Subcutaneous abdominal adipose tissue (tissue), 5 donors: ENCODE measurements at regions not wholly inside any gene's neighbourhood (a gene's known extent, or its start where the extent isn't known, plus 50 kb on each side); places are given as distances from the start of the nearest gene placed in this dataset.

Experiments
- H3K27ac ChIP-seq: one replicate; pipeline ENCODE4 v1.7.0; 2013; ENCODE audit warnings: low read depth, mild to moderate bottlenecking, inconsistent platforms, low read length, moderate library complexity
- H3K27me3 ChIP-seq, 5 donors: one replicate each; pipeline ENCODE4 v1.7.0; 2013; ENCODE audit warnings: low read length in 5 of 5, inconsistent platforms in 1 of 5; ENCODE audit not compliant: control insufficient read depth in 5 of 5, insufficient read depth in 4 of 5
- H3K36me3 ChIP-seq, 5 donors: one replicate each; pipeline ENCODE4 v1.7.0; 2013; ENCODE audit warnings: low read length in 5 of 5; ENCODE audit not compliant: control insufficient read depth in 5 of 5, insufficient read depth in 5 of 5
- H3K4me1 ChIP-seq, 5 donors: one replicate each; pipeline ENCODE4 v1.7.0; 2013; ENCODE audit warnings: low read length in 5 of 5, mild to moderate bottlenecking in 3 of 5, moderate library complexity in 1 of 5; ENCODE audit not compliant: control insufficient read depth in 5 of 5, insufficient read depth in 5 of 5
- H3K4me3 ChIP-seq, 5 donors: one replicate each; pipeline ENCODE4 v1.7.0; 2013; ENCODE audit warnings: low read length in 5 of 5, low read depth in 1 of 5
- H3K9ac ChIP-seq, 5 donors: one replicate each; pipeline ENCODE4 v1.7.0; 2013; ENCODE audit warnings: low read length in 5 of 5, mild to moderate bottlenecking in 4 of 5, moderate library complexity in 3 of 5
- H3K9me3 ChIP-seq, 5 donors: one replicate each; pipeline ENCODE4 v1.7.0; 2013; ENCODE audit warnings: low read length in 5 of 5; ENCODE audit not compliant: control insufficient read depth in 5 of 5
- donor health status: healthy.
- donor health status: healthy.
- donor health status: healthy.
- donor health status: healthy.
- donor health status: healthy.

DNA sequence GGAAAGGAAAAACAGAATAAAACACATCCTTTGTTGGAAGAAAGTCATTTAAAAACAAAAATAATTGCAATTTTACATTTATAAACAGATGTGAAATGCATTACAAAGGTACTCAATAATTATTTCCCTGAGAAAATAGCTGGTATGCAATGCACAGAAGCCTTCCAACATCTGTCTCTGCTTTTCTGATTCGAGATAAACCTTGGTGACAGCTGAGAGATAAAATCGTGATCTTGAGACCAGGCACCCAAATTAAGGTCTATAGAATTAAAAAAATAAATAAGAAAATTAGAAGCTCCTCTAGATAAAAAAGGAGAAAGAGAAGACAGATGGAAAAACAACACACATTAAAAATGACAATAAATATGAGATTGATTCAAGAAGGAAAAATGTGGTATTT, 544.0 kb downstream of the SPRY1 start:
- H3K9ac ChIP-seq = no peak overlapping the region
- no peaks in the 10 kb centered on the region for H3K36me3 ChIP-seq
- H3K9me3 ChIP-seq = no peaks in the 10 kb centered on the region
- no peak overlapping the region for H3K4me3 ChIP-seq
- no peak overlapping the region for H3K27ac ChIP-seq
- no peaks in the 10 kb centered on the region for H3K27me3 ChIP-seq
- H3K4me1 ChIP-seq = peaks cover 0 to 3% (median 0%) of the 10 kb centered on the region in 5 donors

DNA sequence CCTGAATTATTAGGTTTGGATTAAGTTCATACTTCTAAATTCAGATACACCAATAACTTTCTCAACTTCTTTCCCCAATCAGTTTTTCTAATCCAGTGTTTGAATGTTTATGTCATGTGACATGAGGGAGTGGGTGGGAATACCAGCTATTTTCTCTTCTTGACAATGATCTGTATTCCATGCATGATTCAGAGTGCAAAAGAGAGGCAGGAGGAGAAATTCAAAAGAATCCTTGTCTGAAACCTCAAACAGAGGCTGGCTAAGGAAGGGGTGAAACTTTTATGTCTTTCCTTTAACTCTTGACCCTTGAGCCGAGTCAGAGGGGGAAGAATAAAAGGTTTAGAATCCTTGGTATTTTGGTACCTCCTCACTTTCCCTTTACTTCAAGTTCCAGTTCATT, 544.7 kb downstream of the SPRY1 start:
- Histone ChIP-seq H3K4me3 (no peak overlapping the region), H3K27me3 (no peaks in the 10 kb centered on the region), H3K9me3 (no peaks in the 10 kb centered on the region), H3K4me1 (peaks cover 0 to 3% (median 0%) of the 10 kb centered on the region in 5 donors), H3K27ac (no peak overlapping the region), H3K9ac (no peak overlapping the region), H3K36me3 (no peaks in the 10 kb centered on the region)

DNA sequence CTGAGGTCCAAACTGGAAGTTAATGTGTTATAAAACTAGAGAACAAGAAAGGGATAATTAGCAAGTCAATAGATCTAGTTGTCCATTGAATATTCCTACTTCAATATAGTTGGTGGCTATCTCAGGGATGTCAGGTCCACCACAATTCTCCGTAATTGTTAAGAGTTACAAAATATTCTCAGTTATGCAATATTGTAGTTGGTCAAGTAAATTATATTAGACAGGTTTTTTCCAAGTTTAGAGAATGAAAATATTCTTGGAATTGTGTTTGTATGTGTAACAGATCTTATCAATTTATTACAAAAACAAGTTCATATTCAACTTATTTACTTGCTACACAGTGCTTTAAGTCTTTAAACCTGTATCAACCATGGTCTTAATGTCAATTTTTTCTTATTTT, 547.4 kb downstream of the SPRY1 start:
- Histone ChIP-seq H3K9me3 (no peaks in the 10 kb centered on the region), H3K4me3 (no peak overlapping the region), H3K4me1 (no peaks in the 10 kb centered on the region), H3K36me3 (no peaks in the 10 kb centered on the region), H3K27ac (no peak overlapping the region), H3K27me3 (no peaks in the 10 kb centered on the region), H3K9ac (no peak overlapping the region)

DNA sequence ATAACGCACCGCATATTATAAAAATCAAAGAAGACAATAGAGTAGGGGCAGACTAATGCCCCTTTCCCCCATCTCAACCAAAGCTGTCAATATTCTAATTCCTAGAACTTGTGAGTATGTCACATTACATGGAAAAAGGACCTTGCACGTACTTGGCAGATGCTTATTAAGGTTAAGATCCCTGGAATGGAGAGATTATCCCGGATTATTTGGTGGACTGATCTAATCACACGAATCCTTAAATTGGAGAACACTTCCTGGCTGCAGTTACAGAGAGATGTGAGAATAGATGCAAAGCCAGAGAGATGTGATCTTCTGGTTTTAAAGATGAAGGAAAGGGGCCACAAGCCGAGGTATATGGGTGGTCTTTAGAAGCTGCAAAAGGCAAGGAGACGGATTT, 548.7 kb downstream of the SPRY1 start:
- Histone ChIP-seq H3K4me3 (no peak overlapping the region), H3K27me3 (no peaks in the 10 kb centered on the region), H3K27ac (no peak overlapping the region), H3K9me3 (no peaks in the 10 kb centered on the region), H3K36me3 (no peaks in the 10 kb centered on the region), H3K9ac (no peak overlapping the region), H3K4me1 (no peaks in the 10 kb centered on the region)

DNA sequence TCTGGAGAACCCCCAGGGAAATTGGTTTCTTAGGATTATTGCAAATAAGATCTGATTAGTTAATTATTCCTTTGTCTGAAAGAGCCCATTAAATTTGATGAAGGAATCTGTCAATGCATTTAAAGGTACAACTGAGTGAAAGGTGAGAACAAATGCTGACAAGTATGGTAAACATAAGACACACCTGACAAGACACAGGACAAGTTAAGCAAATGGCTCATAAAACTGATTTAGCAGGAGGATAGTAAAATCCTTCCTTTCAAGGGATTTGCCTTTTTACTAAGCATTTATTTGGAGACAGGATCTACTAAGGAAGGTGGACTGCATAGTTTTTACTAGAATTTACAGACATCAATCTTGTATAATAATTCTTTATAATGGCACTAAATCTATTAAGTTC, 553.9 kb downstream of the SPRY1 start:
- Histone ChIP-seq H3K36me3 (no peaks in the 10 kb centered on the region), H3K27ac (no peak overlapping the region), H3K4me1 (no peaks in the 10 kb centered on the region), H3K9me3 (no peaks in the 10 kb centered on the region), H3K27me3 (no peaks in the 10 kb centered on the region), H3K4me3 (no peak overlapping the region), H3K9ac (no peak overlapping the region)

DNA sequence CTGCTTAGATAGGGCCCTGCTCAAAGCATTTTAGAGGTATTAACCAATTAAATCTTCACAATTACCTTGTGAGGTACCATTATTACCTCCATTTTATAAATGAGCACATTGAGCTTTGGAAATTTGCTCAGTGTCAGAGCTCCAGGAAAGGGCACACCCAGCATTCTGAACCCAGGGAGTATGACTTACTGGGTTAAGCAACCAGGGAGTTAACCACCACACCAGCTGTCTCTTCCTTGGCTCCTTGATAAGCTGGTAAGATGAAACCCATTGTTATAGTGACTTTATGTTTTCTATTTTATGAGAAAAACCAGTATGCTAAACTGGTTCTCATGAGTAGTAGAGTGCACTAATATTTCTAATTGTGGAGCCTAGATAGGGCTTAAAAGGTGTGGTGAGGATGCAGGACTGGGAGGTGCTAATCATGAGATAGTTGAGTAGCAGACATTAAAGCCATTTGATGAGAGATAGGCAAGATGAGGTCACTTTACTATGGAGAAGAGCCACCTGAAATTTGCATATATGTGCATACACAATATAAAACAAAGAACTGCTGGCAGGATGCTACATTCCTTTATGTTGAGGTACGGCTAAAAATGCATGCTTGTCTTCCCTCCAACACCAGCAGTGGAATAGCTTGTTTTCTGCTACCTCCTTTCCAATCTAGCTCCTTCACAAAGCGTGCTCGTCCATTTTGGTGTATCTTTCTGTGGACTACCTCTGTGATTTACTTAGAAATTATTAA, 556.1 kb downstream of the SPRY1 start:
- Histone ChIP-seq H3K4me3 (no peak overlapping the region), H3K27ac (no peak overlapping the region), H3K9me3 (no peaks in the 10 kb centered on the region), H3K9ac (no peak overlapping the region), H3K27me3 (no peaks in the 10 kb centered on the region), H3K4me1 (no peaks in the 10 kb centered on the region), H3K36me3 (no peaks in the 10 kb centered on the region)

DNA sequence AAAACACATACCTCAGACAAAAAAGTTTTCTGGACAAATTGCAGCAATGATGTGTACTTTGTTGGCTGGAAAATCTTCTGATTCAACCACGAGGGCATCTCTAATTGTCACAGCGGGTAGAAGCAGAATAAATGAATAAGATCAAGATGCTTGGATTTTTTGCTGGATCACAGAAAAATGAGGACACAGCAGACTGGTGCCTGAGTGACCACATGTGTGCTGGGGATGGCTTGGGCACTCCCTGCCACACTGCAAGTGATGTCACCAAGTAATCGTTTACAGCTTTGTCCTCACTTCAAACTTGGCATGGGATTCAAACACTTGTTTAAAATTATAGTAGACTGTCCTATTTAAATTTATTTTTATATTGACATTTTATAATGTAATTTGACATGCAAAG, 557.0 kb downstream of the SPRY1 start:
- H3K4me3 ChIP-seq = no peak overlapping the region
- H3K4me1 ChIP-seq = no peaks in the 10 kb centered on the region
- H3K27me3 ChIP-seq = no peaks in the 10 kb centered on the region
- no peaks in the 10 kb centered on the region for H3K9me3 ChIP-seq
- no peak overlapping the region for H3K27ac ChIP-seq
- no peak overlapping the region for H3K9ac ChIP-seq
- H3K36me3 ChIP-seq = no peaks in the 10 kb centered on the region

DNA sequence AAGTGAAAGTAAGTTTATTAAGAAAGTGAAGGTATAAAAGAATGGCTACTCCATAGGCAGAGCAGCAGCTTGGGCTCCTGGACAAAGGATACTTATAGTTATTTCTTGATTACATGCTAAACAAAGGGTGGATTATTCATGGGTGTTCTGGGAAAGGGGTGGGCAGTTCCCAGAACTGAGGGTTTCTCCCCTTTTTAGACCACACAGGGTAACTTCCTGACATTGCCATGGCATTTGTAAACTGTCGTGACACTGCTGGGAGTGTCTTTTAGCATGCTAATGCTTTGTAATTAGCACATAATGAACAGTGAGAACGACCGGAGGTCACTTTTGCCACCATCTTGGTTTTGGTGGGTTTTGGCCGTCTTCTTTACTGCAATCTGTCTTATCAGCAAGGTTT, 557.6 kb downstream of the SPRY1 start:
- Histone ChIP-seq H3K9ac (no peak overlapping the region), H3K9me3 (no peaks in the 10 kb centered on the region), H3K27ac (no peak overlapping the region), H3K4me1 (no peaks in the 10 kb centered on the region), H3K36me3 (no peaks in the 10 kb centered on the region), H3K27me3 (no peaks in the 10 kb centered on the region), H3K4me3 (no peak overlapping the region)

DNA sequence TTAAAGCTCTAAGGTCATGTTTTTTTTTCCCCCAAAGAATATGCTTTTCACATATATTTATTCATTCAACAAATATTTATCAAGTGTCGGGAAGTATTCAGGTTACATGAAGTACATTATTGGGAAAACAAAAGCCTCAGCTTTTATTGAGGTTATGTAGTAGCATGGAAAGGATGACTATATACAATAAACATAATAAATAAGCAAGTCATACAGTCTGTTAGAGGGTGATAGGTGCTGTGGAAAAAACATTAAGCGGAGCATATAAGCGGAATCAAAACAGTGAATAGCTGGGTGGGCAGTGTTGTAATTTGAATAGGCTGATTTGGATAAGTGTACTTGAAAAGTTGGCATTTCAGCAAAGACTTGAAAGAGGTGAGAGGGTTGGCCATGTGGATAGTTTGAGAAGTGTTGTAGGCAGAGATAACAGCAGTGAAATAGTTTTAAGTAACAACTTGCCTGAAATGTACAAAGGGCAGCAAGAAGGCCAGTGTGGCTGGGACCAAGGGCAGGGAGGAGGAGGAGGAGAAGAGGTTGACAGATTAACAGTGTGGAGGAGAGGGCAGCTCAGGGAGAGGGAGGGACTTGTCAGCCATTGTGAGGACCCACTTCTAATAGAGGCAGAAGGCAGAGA, 558.7 kb downstream of the SPRY1 start:
- no peak overlapping the region for H3K4me3 ChIP-seq

DNA sequence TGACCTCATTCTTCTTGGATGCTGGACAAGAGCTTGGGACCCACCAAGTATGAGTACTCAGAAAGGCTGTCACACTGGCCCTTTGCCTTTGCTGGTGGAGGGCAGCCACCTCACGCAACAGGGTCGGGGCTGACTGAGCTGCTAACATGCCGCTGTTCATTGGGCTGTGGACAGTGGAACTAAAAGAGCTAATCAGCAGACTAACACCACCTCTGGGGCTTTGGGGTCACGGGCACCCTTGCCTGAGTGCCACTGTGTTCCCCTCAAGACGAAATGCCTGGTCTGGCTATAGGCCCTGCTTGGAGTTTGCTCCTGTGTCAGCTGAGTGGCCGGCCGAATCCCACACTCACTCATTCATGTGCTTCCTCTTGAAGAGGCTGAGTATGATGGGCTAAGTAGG, 559.6 kb downstream of the SPRY1 start:
- no peaks in the 10 kb centered on the region for H3K9me3 ChIP-seq
- H3K4me1 ChIP-seq = no peaks in the 10 kb centered on the region
- H3K9ac ChIP-seq = no peak overlapping the region
- H3K27me3 ChIP-seq = no peaks in the 10 kb centered on the region
- no peaks in the 10 kb centered on the region for H3K36me3 ChIP-seq
- no peak overlapping the region for H3K4me3 ChIP-seq
- no peak overlapping the region for H3K27ac ChIP-seq

More for the DNA sequence above, 558.7 kb downstream of the SPRY1 start:
- Histone ChIP-seq H3K9ac (no peak overlapping the region), H3K27ac (no peak overlapping the region), H3K27me3 (no peaks in the 10 kb centered on the region), H3K9me3 (no peaks in the 10 kb centered on the region), H3K36me3 (no peaks in the 10 kb centered on the region), H3K4me1 (no peaks in the 10 kb centered on the region)
